HCT116 (cell line): ENCODE measurements at regions not wholly inside any gene's neighbourhood (a gene's known extent, or its start where the extent isn't known, plus 50 kb on each side); places are given as distances from the start of the nearest gene placed in this dataset.
A peak's percentile ranks its signal among the peaks of the same experiment; 100 is the strongest.
"Not testable (repeated sequence)": the region's sequence is repeated elsewhere in the genome, so short reads cannot be mapped to it uniquely, and the experiment has no call there.

Experiments
- CEBPB ChIP-seq: IDR thresholded peaks from 2 replicates; pipeline ENCODE4 v1.6.1; 2012; ENCODE audit warnings: low read depth
- EGR1 ChIP-seq: IDR thresholded peaks from 2 replicates; pipeline ENCODE4 v1.6.1; 2012; ENCODE audit warnings: low read depth
- EZH2 ChIP-seq: fragments of 200-600 bp; sonication (generic); IDR thresholded peaks from 2 replicates; pipeline ENCODE4 v1.6.1; 2017; ENCODE audit warnings: antibody characterized with exemption, mixed run types
- EZH2phosphoT487 ChIP-seq: fragments of 200-600 bp; IDR thresholded peaks from 2 replicates; pipeline ENCODE4 v1.6.1; 2018; ENCODE audit warnings: antibody characterized with exemption, borderline replicate concordance
- FOSL1 ChIP-seq: IDR thresholded peaks from 2 replicates; pipeline ENCODE4 v1.6.1; 2012; ENCODE audit warnings: low read depth
- MAX ChIP-seq: IDR thresholded peaks from 2 replicates; pipeline ENCODE4 v1.6.1; 2012
- POLR2A ChIP-seq: IDR thresholded peaks from 2 replicates; pipeline ENCODE4 v1.7.0; 2011; ENCODE audit warnings: borderline replicate concordance; ENCODE audit not compliant: insufficient read depth, insufficient read length; ENCODE audit errors: extremely low read depth
- POLR2AphosphoS5 ChIP-seq: IDR thresholded peaks from 2 replicates; pipeline ENCODE4 v1.6.1; 2011; ENCODE audit warnings: mild to moderate bottlenecking, low read depth, low read length, moderate library complexity
- RAD21 ChIP-seq: IDR thresholded peaks from 2 replicates; pipeline ENCODE4 v1.6.1; 2012; ENCODE audit warnings: low read depth, mild to moderate bottlenecking
- REST ChIP-seq: IDR thresholded peaks from 2 replicates; pipeline ENCODE4 v1.6.1; 2012; ENCODE audit warnings: low read depth
- SP1 ChIP-seq: IDR thresholded peaks from 2 replicates; pipeline ENCODE4 v1.6.1; 2012; ENCODE audit warnings: low read depth
- YY1 ChIP-seq: IDR thresholded peaks from 2 replicates; pipeline ENCODE4 v1.6.1; 2011; ENCODE audit warnings: low read length, low read depth, moderate library complexity, mild to moderate bottlenecking; ENCODE audit not compliant: insufficient replicate concordance; ENCODE audit errors: extremely low read depth
- TF ChIP-seq, protein P1 (sequence below), 3 experiments: fragments of 200-600 bp in 1 of 3; sonication (generic) in 1 of 3; IDR thresholded peaks in 2 of 3; conservative IDR thresholded peaks in 1 of 3; 2 replicates each; pipeline ENCODE4 v1.5.1; 2012 to 2017; ENCODE audit warnings: low read depth in 2 of 3, low read length in 2 of 3, antibody characterized with exemption in 1 of 3, borderline replicate concordance in 1 of 3, control low read depth in 1 of 3, mild to moderate bottlenecking in 1 of 3, mixed read lengths in 1 of 3, mixed run types in 1 of 3, moderate library complexity in 1 of 3; ENCODE audit not compliant: insufficient read depth in 1 of 3

DNA sequence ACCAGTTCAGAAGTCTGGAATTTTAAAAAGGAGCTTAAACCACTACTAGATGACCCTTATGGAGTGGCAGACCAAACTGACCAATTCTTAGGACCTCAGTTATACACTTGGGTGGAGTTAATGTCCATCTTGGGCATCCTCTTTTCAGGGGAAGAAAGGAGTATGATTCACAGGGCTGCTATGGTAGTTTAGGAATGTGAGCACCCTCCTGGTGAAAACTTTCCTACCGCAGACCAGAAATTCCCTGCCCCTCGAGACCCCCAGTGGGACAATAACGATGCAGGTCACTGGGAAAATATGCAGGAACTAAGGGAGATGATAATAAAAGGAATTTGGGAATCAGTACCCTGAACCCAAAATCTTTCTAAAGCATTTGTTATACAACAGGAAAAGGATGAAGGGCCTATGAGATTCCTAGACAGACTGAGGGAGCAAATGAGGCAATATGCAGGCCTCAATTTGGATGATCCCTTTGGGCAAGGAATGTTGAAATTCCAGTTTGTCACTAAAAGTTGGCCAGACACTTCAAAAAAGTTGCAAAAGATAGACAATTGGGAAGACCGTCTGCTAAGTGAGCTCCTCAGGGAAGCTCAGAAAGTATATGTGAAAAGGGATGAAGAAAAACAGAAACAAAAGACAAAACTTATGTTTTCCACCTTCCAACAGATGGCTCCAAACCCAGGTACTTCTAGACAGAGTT is 52.4 kb upstream of the ANKRD10 start:
- TF ChIP-seq SP1, CEBPB, EZH2phosphoT487, RAD21, EGR1, REST, YY1, POLR2A, EZH2, FOSL1, MAX: not testable (repeated sequence)
- TF ChIP-seq, protein P1, sequence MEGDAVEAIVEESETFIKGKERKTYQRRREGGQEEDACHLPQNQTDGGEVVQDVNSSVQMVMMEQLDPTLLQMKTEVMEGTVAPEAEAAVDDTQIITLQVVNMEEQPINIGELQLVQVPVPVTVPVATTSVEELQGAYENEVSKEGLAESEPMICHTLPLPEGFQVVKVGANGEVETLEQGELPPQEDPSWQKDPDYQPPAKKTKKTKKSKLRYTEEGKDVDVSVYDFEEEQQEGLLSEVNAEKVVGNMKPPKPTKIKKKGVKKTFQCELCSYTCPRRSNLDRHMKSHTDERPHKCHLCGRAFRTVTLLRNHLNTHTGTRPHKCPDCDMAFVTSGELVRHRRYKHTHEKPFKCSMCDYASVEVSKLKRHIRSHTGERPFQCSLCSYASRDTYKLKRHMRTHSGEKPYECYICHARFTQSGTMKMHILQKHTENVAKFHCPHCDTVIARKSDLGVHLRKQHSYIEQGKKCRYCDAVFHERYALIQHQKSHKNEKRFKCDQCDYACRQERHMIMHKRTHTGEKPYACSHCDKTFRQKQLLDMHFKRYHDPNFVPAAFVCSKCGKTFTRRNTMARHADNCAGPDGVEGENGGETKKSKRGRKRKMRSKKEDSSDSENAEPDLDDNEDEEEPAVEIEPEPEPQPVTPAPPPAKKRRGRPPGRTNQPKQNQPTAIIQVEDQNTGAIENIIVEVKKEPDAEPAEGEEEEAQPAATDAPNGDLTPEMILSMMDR (IDR thresholded peaks at IDR 0.05 in 2 of 3, conservative IDR thresholded peaks at IDR 0.05 in 1 of 3; ENCODE audit: borderline replicate concordance in 1 of 3, insufficient read depth in 1 of 3, low read depth in 2 of 3, low read length in 2 of 3): not testable (repeated sequence)
- TF ChIP-seq POLR2AphosphoS5: peak; percentile 17; the same call in 1 of the 2 replicates
